Nephron (organoid): ENCODE measurements at regions not wholly inside any gene's neighbourhood (a gene's known extent, or its start where the extent isn't known, plus 50 kb on each side); places are given as distances from the start of the nearest gene placed in this dataset.

Experiments used
- H3K27ac Mint-ChIP-seq, 3 experiments: 2 replicates each; pipeline ENCODE4 v1.8.0; 2020; ENCODE audit warnings: mixed read lengths in 3 of 3, mild to moderate bottlenecking in 2 of 3, moderate library complexity in 1 of 3
- H3K27me3 Mint-ChIP-seq: 2 replicates; pipeline ENCODE4 v1.8.0; 2021; ENCODE audit warnings: low read depth, mild to moderate bottlenecking, moderate library complexity, mixed read lengths
- H3K36me3 Mint-ChIP-seq: 2 replicates; pipeline ENCODE4 v1.8.0; 2020; ENCODE audit warnings: low read depth, mixed read lengths
- H3K4me1 Mint-ChIP-seq: 2 replicates; pipeline ENCODE4 v1.8.0; 2020; ENCODE audit warnings: mixed read lengths
- H3K4me3 Mint-ChIP-seq, 3 experiments: 2 replicates each; pipeline ENCODE4 v1.8.0; 2020; ENCODE audit warnings: mild to moderate bottlenecking in 3 of 3, mixed read lengths in 3 of 3, moderate library complexity in 2 of 3
- H3K9me3 Mint-ChIP-seq: 2 replicates; pipeline ENCODE4 v1.8.0; 2020; ENCODE audit warnings: mixed read lengths
- CTCF ChIP-seq, 3 experiments: fragments of 200-600 bp; sonication (generic); IDR thresholded peaks; one replicate each; pipeline ENCODE4 v1.5.0; 2021; ENCODE audit warnings: antibody characterized with exemption in 3 of 3; ENCODE audit not compliant: unreplicated experiment in 3 of 3

- no peak overlapping the region for H3K4me3 Mint-ChIP-seq
- no peaks in the 10 kb centered on the region for H3K36me3 Mint-ChIP-seq
- no peaks in the 10 kb centered on the region for H3K27me3 Mint-ChIP-seq
- peak overlapping the region in 1 of 3 experiments; percentile 55 for H3K27ac Mint-ChIP-seq
- no peaks in the 10 kb centered on the region for H3K9me3 Mint-ChIP-seq
- H3K4me1 Mint-ChIP-seq, result peaks cover 6% of the 10 kb centered on the region
- TF ChIP-seq CTCF (IDR thresholded peaks at IDR 0.05; ENCODE audit: unreplicated experiment in 3 of 3), result no peak
These were observed 472.9 kb downstream of the NOVA1 start for GRCh38 chr14:26124896-26125438.

- Mint-ChIP-seq H3K27ac (no peak overlapping the region), H3K27me3 (no peaks in the 10 kb centered on the region), H3K36me3 (no peaks in the 10 kb centered on the region), H3K9me3 (no peaks in the 10 kb centered on the region), H3K4me3 (no peak overlapping the region), H3K4me1 (no peaks in the 10 kb centered on the region)
- TF ChIP-seq CTCF (IDR thresholded peaks at IDR 0.05; ENCODE audit: unreplicated experiment in 3 of 3), result no peak
These were observed 474.4 kb downstream of the NOVA1 start for GRCh38 chr14:26123459-26123858.

GRCh38 chr14:26121181-26121580 is 476.7 kb downstream of the NOVA1 start:
- Mint-ChIP-seq H3K9me3 (no peaks in the 10 kb centered on the region), H3K27ac (no peak overlapping the region), H3K4me3 (no peak overlapping the region), H3K36me3 (no peaks in the 10 kb centered on the region), H3K4me1 (no peaks in the 10 kb centered on the region), H3K27me3 (no peaks in the 10 kb centered on the region)
- no peak for TF ChIP-seq CTCF (IDR thresholded peaks at IDR 0.05; ENCODE audit: unreplicated experiment in 3 of 3)

- no peak overlapping the region for H3K4me3 Mint-ChIP-seq
- peak overlapping the region in 1 of 3 experiments; percentile 20 for H3K27ac Mint-ChIP-seq
- H3K27me3 Mint-ChIP-seq, result no peaks in the 10 kb centered on the region
These were observed 483.8 kb downstream of the NOVA1 start for GRCh38 chr14:26113911-26114640.

GRCh38 chr14:26104717-26105116 is 493.1 kb downstream of the NOVA1 start:
- no peak for TF ChIP-seq CTCF (IDR thresholded peaks at IDR 0.05; ENCODE audit: unreplicated experiment in 3 of 3)
- Mint-ChIP-seq H3K27me3 (peaks cover 3% of the 10 kb centered on the region), H3K27ac (no peak overlapping the region), H3K4me3 (no peak overlapping the region), H3K36me3 (peaks cover 5% of the 10 kb centered on the region), H3K4me1 (peaks cover 8% of the 10 kb centered on the region), H3K9me3 (peaks cover 23% of the 10 kb centered on the region)

More at GRCh38 chr14:26113911-26114640, 483.8 kb downstream of the NOVA1 start:
- Mint-ChIP-seq H3K4me1 (peaks cover 5% of the 10 kb centered on the region), H3K36me3 (peaks cover 3% of the 10 kb centered on the region), H3K9me3 (peaks cover 4% of the 10 kb centered on the region)
- TF ChIP-seq CTCF (IDR thresholded peaks at IDR 0.05; ENCODE audit: unreplicated experiment in 3 of 3), result no peak

GRCh38 chr14:26097852-26098251 is 500.0 kb downstream of the NOVA1 start:
- no peak for TF ChIP-seq CTCF (IDR thresholded peaks at IDR 0.05; ENCODE audit: unreplicated experiment in 3 of 3)
- Mint-ChIP-seq H3K4me3 (no peak overlapping the region), H3K27me3 (no peaks in the 10 kb centered on the region), H3K9me3 (no peaks in the 10 kb centered on the region), H3K4me1 (peaks cover 7% of the 10 kb centered on the region), H3K36me3 (no peaks in the 10 kb centered on the region), H3K27ac (no peak overlapping the region)
